Tibial artery (tissue), 4 donors: ENCODE measurements at regions not wholly inside any gene's neighbourhood (a gene's known extent, or its start where the extent isn't known, plus 50 kb on each side); places are given as distances from the start of the nearest gene placed in this dataset.
"Not testable (repeated sequence)": the region's sequence is repeated elsewhere in the genome, so short reads cannot be mapped to it uniquely, and the experiment has no call there.

Experiments
- DNase-seq, 2 donors: peaks; one replicate each; pipeline ENCODE4 v3.0.0-alpha.2; 2019
- H3K27ac ChIP-seq, 2 donors: fragments of 200-600 bp; sonication (generic) in 1 of 2; 1 replicate in 1 of 2; 2 replicates in 1 of 2; pipeline ENCODE4 v1.5.1; 2018 to 2019; ENCODE audit warnings: mild to moderate bottlenecking in 1 of 2
- H3K27me3 ChIP-seq, 2 donors: fragments of 200-600 bp; sonication (generic) in 1 of 2; one replicate each; pipeline versions ENCODE4 v1.5.1 to v1.6.0; 2016 to 2019
- H3K36me3 ChIP-seq, 3 donors: fragments of 200-600 bp; sonication (generic) in 2 of 3; one replicate each; pipeline ENCODE4 v1.5.1; 2016 to 2019; ENCODE audit warnings: mild to moderate bottlenecking in 2 of 3
- H3K4me1 ChIP-seq, 4 donors: fragments of 200-600 bp; sonication (generic) in 2 of 4; 1 replicate in 3 of 4; 2 replicates in 1 of 4; pipeline ENCODE4 v1.5.1; 2016 to 2019
- H3K4me3 ChIP-seq, 2 donors: fragments of 200-600 bp; sonication (generic) in 1 of 2; 1 replicate in 1 of 2; 2 replicates in 1 of 2; pipeline ENCODE4 v1.5.1; 2018 to 2019; ENCODE audit warnings: mild to moderate bottlenecking in 2 of 2
- H3K9me3 ChIP-seq, 3 donors: fragments of 200-600 bp; sonication (generic) in 1 of 3; one replicate each; pipeline ENCODE4 v1.5.1; 2016 to 2019
- CTCF ChIP-seq, 2 experiments: fragments of 200-600 bp in 1 of 2; fragments of 450-650 bp in 1 of 2; IDR thresholded peaks; one replicate each; pipeline ENCODE4 v1.5.1; 2017 to 2019; ENCODE audit warnings: antibody characterized with exemption in 2 of 2, mild to moderate bottlenecking in 1 of 2, moderate library complexity in 1 of 2
- intact Hi-C: fragments of 100-400 bp; cut with DNase I; formaldehyde crosslinking; loops from one replicate; pipeline ENCODE4 v1.15.0; 2023; ENCODE audit warnings: low total_unique reads

DNA sequence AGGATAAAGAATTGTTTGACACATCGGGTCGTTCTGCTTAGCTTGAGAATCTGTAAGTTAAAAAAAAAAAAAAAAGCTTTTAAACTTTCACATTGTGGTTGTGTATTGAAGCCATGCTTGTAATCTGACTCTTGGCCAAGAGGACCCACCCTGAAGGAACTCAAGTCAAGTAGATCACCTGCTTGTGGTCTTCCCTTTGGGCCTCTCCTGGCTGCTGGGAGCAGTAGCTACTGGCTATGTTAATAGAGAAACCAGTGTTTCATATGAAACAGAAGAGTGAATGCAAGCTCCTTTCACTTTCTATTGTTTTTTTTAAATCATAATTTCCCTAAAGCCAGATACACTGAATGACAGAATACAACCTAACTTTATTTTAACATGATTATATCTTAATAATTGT lies 402.4 kb upstream of the NDST4 start:
- no peak for DNase-seq
- no peak for TF ChIP-seq CTCF (IDR thresholded peaks at IDR 0.05)
- no peak overlapping the region for H3K27ac ChIP-seq
- no peaks in the 10 kb centered on the region for H3K27me3 ChIP-seq
- intact Hi-C loops: no loop called here
- H3K36me3 ChIP-seq: no peaks in the 10 kb centered on the region
- H3K4me1 ChIP-seq: no peaks in the 10 kb centered on the region
- no peaks in the 10 kb centered on the region for H3K9me3 ChIP-seq
- no peak overlapping the region for H3K4me3 ChIP-seq

- Histone ChIP-seq H3K27me3 (no peaks in the 10 kb centered on the region), H3K9me3 (no peaks in the 10 kb centered on the region)
- intact Hi-C loops: no loop called here
Observed at GRCh38 chr4:115515366-115515765, 401.9 kb upstream of the NDST4 start.

GRCh38 chr4:115514675-115515074 lies 401.3 kb upstream of the NDST4 start:
- Histone ChIP-seq H3K4me1 (no peaks in the 10 kb centered on the region), H3K36me3 (no peaks in the 10 kb centered on the region), H3K4me3 (no peak overlapping the region), H3K27me3 (no peaks in the 10 kb centered on the region), H3K9me3 (no peaks in the 10 kb centered on the region), H3K27ac (no peak overlapping the region)
- no peak for TF ChIP-seq CTCF (IDR thresholded peaks at IDR 0.05)
- intact Hi-C loops: no loop called here
- DNase-seq: no peak

More at GRCh38 chr4:115515366-115515765, 401.9 kb upstream of the NDST4 start:
- no peak for DNase-seq
- Histone ChIP-seq H3K36me3 (no peaks in the 10 kb centered on the region), H3K4me1 (no peaks in the 10 kb centered on the region), H3K4me3 (no peak overlapping the region), H3K27ac (no peak overlapping the region)
- TF ChIP-seq CTCF (IDR thresholded peaks at IDR 0.05): no peak

GRCh38 chr4:115505326-115505725 lies 391.9 kb upstream of the NDST4 start:
- no peaks in the 10 kb centered on the region for H3K9me3 ChIP-seq
- H3K27me3 ChIP-seq: no peaks in the 10 kb centered on the region
- DNase-seq: no peak
- no peaks in the 10 kb centered on the region for H3K4me1 ChIP-seq
- intact Hi-C loops: no loop called here
- no peak for TF ChIP-seq CTCF (IDR thresholded peaks at IDR 0.05)
- no peak overlapping the region for H3K27ac ChIP-seq
- H3K4me3 ChIP-seq: no peak overlapping the region
- no peaks in the 10 kb centered on the region for H3K36me3 ChIP-seq

GRCh38 chr4:115501656-115502055 lies 388.2 kb upstream of the NDST4 start:
- H3K27ac ChIP-seq: no peak overlapping the region
- no peaks in the 10 kb centered on the region for H3K9me3 ChIP-seq
- H3K36me3 ChIP-seq: no peaks in the 10 kb centered on the region
- no peak overlapping the region for H3K4me3 ChIP-seq
- DNase-seq: no peak
- no peak for TF ChIP-seq CTCF (IDR thresholded peaks at IDR 0.05)
- no peaks in the 10 kb centered on the region for H3K27me3 ChIP-seq
- intact Hi-C loops: no loop called here
- no peaks in the 10 kb centered on the region for H3K4me1 ChIP-seq

- H3K27me3 ChIP-seq, H3K4me3 ChIP-seq, DNase-seq, intact Hi-C loops, H3K36me3 ChIP-seq, H3K4me1 ChIP-seq, H3K9me3 ChIP-seq, H3K27ac ChIP-seq: not testable (repeated sequence)
Observed at GRCh38 chr4:115493770-115494169, 380.4 kb upstream of the NDST4 start.
